CD14-positive monocyte (primary cell): ENCODE measurements at regions not wholly inside any gene's neighbourhood (a gene's known extent, or its start where the extent isn't known, plus 50 kb on each side); places are given as distances from the start of the nearest gene placed in this dataset.

Source experiments
- DNase-seq, 3 donors: peaks; one replicate each; pipeline ENCODE4 v3.0.0-alpha.2; 2011 to 2022
- H2AFZ ChIP-seq: 2 replicates; pipeline ENCODE4 v1.6.0; 2012; ENCODE audit warnings: mild to moderate bottlenecking, low read depth, low read length, inconsistent platforms; ENCODE audit not compliant: insufficient read depth, poor library complexity, severe bottlenecking
- H3K27ac ChIP-seq, 2 donors: 1 replicate in 1 of 2; 2 replicates in 1 of 2; pipeline ENCODE4 v1.5.1; 2012 to 2013; ENCODE audit warnings: low read length in 2 of 2, control low read depth in 1 of 2, inconsistent platforms in 1 of 2, low read depth in 1 of 2, mild to moderate bottlenecking in 1 of 2
- H3K27me3 ChIP-seq, 2 donors: one replicate each; pipeline versions ENCODE4 v1.6.0 to v1.6.1; 2011 to 2013; ENCODE audit warnings: low read length in 2 of 2; ENCODE audit not compliant: control insufficient read depth in 2 of 2, insufficient read depth in 2 of 2
- H3K36me3 ChIP-seq, 2 donors: replicated peaks in 1 of 2; 1 replicate in 1 of 2; 2 replicates in 1 of 2; pipeline versions ENCODE4 v1.5.1 to v1.6.1; 2012 to 2013; ENCODE audit warnings: low read length in 2 of 2, control low read depth in 1 of 2, inconsistent platforms in 1 of 2, mild to moderate bottlenecking in 1 of 2; ENCODE audit not compliant: insufficient read depth in 2 of 2, control insufficient read depth in 1 of 2
- H3K4me1 ChIP-seq, 2 donors: 1 replicate in 1 of 2; 2 replicates in 1 of 2; pipeline versions ENCODE4 v1.5.1 to v1.6.1; 2012 to 2013; ENCODE audit warnings: low read length in 2 of 2, control low read depth in 1 of 2, inconsistent platforms in 1 of 2, mild to moderate bottlenecking in 1 of 2, moderate library complexity in 1 of 2; ENCODE audit not compliant: insufficient read depth in 2 of 2, control insufficient read depth in 1 of 2
- H3K4me2 ChIP-seq: replicated peaks from 2 replicates; pipeline ENCODE3; 2012; ENCODE audit warnings: low read length, moderate library complexity, mild to moderate bottlenecking; ENCODE audit not compliant: poor library complexity, severe bottlenecking; ENCODE audit errors: extremely low read depth
- H3K4me3 ChIP-seq, 3 experiments: fragments of 200-600 bp in 1 of 3; sonication (generic) in 1 of 3; replicated peaks in 1 of 3; 1 replicate in 2 of 3; 2 replicates in 1 of 3; pipeline ENCODE4 v1.5.1; 2011 to 2013; ENCODE audit warnings: low read length in 3 of 3, mild to moderate bottlenecking in 3 of 3, control low read depth in 2 of 3, low read depth in 2 of 3, inconsistent platforms in 1 of 3, moderate library complexity in 1 of 3
- H3K79me2 ChIP-seq: 2 replicates; pipeline ENCODE4 v1.6.0; 2012; ENCODE audit warnings: mild to moderate bottlenecking, control low read depth, inconsistent platforms, low read length, moderate library complexity; ENCODE audit not compliant: insufficient read depth
- H3K9ac ChIP-seq: 2 replicates; pipeline ENCODE4 v1.6.0; 2017; ENCODE audit warnings: low read length, mild to moderate bottlenecking; ENCODE audit not compliant: insufficient read depth, poor library complexity, severe bottlenecking
- H3K9me3 ChIP-seq, 2 donors: replicated peaks in 1 of 2; 1 replicate in 1 of 2; 2 replicates in 1 of 2; pipeline versions ENCODE4 v1.5.1 to v1.6.1; 2012 to 2013; ENCODE audit warnings: low read length in 2 of 2, control low read depth in 1 of 2; ENCODE audit not compliant: control insufficient read depth in 1 of 2, insufficient read depth in 1 of 2
- H4K20me1 ChIP-seq: 2 replicates; pipeline ENCODE4 v1.6.0; 2012; ENCODE audit warnings: mild to moderate bottlenecking, low read length, control low read depth, moderate library complexity; ENCODE audit not compliant: insufficient read depth
- H3K27ac Mint-ChIP-seq, 7 donors: one replicate each; pipeline ENCODE4 v1.8.0; 2020; ENCODE audit warnings: mild to moderate bottlenecking in 7 of 7, mixed read lengths in 7 of 7, moderate library complexity in 6 of 7, inconsistent platforms in 2 of 7
- H3K27me3 Mint-ChIP-seq, 3 donors: one replicate each; pipeline ENCODE4 v1.8.0; 2021 to 2022; ENCODE audit warnings: low read depth in 3 of 3, mild to moderate bottlenecking in 3 of 3, mixed read lengths in 3 of 3, moderate library complexity in 3 of 3, inconsistent platforms in 1 of 3
- H3K36me3 Mint-ChIP-seq, 2 donors: one replicate each; pipeline ENCODE4 v1.8.0; 2020; ENCODE audit warnings: mixed read lengths in 2 of 2, inconsistent platforms in 1 of 2, mild to moderate bottlenecking in 1 of 2
- H3K4me1 Mint-ChIP-seq: one replicate; pipeline ENCODE4 v1.8.0; 2020; ENCODE audit warnings: mild to moderate bottlenecking, mixed read lengths
- H3K4me3 Mint-ChIP-seq, 2 donors: one replicate each; pipeline ENCODE4 v1.8.0; 2020; ENCODE audit warnings: mild to moderate bottlenecking in 2 of 2, mixed read lengths in 2 of 2, moderate library complexity in 1 of 2
- H3K9me3 Mint-ChIP-seq, 7 donors: one replicate each; pipeline ENCODE4 v1.8.0; 2020 to 2022; ENCODE audit warnings: mixed read lengths in 7 of 7, mild to moderate bottlenecking in 6 of 7, moderate library complexity in 6 of 7, inconsistent platforms in 2 of 7
- CTCF ChIP-seq: fragments of 200-600 bp; IDR thresholded peaks from one replicate; pipeline ENCODE4 v1.8.0; 2022; ENCODE audit warnings: antibody characterized with exemption, mild to moderate bottlenecking
- WGBS: methylation state at CpG from one replicate; pipeline ENCODE4 v1.1.5; 2013; ENCODE audit warnings: missing lambda C conversion rate; ENCODE audit not compliant: insufficient coverage; 5-methylcytosine and 5-hydroxymethylcytosine counted together
- intact Hi-C, 2 donors: fragments of 100-400 bp; cut with micrococcal nuclease; formaldehyde crosslinking; loops; one replicate each; pipeline versions ENCODE4 v1.15.0 to v1.15.1; 2023

GRCh38 chrX:39837688-39838087 is 260.1 kb downstream of the BCOR start:
- no peaks in the 10 kb centered on the region for H3K27me3 ChIP-seq
- no peaks in the 10 kb centered on the region for H3K9me3 Mint-ChIP-seq
- H3K36me3 Mint-ChIP-seq: no peaks in the 10 kb centered on the region
- H3K4me3 Mint-ChIP-seq: no peak overlapping the region
- H3K4me3 ChIP-seq: no peak overlapping the region
- no peak overlapping the region for H3K4me2 ChIP-seq
- no CpG with 5 or more reads among the region's 2 CpGs for WGBS
- intact Hi-C loops: no loop called here
- H3K27ac Mint-ChIP-seq: no peak overlapping the region
- no peak for TF ChIP-seq CTCF
- H3K9me3 ChIP-seq: no peaks in the 10 kb centered on the region
- no peak for DNase-seq
- H3K27ac ChIP-seq: no peak overlapping the region
- H3K4me1 ChIP-seq: no peaks in the 10 kb centered on the region
- H3K36me3 ChIP-seq: no peaks in the 10 kb centered on the region
- H3K9ac ChIP-seq: no peak overlapping the region
- H2AFZ ChIP-seq: no peak overlapping the region
- no peaks in the 10 kb centered on the region for H4K20me1 ChIP-seq
- H3K79me2 ChIP-seq: no peaks in the 10 kb centered on the region
- no peaks in the 10 kb centered on the region for H3K4me1 Mint-ChIP-seq
- H3K27me3 Mint-ChIP-seq: peaks cover 0 to 18% (median 0%) of the 10 kb centered on the region in 3 donors

- Mint-ChIP-seq H3K27me3 (peaks cover 0 to 17% (median 1%) of the 10 kb centered on the region in 3 donors), H3K36me3 (no peaks in the 10 kb centered on the region), H3K9me3 (no peaks in the 10 kb centered on the region), H3K4me1 (peaks cover 1% of the 10 kb centered on the region), H3K4me3 (no peak overlapping the region), H3K27ac (no peak overlapping the region)
- Histone ChIP-seq H3K79me2 (no peaks in the 10 kb centered on the region), H3K27me3 (no peaks in the 10 kb centered on the region), H2AFZ (no peak overlapping the region), H3K4me1 (no peaks in the 10 kb centered on the region), H3K4me3 (no peak overlapping the region), H3K4me2 (no peak overlapping the region), H3K27ac (no peak overlapping the region), H3K36me3 (no peaks in the 10 kb centered on the region), H3K9me3 (no peaks in the 10 kb centered on the region), H3K9ac (no peak overlapping the region), H4K20me1 (no peaks in the 10 kb centered on the region)
- no peak for DNase-seq
- intact Hi-C loops: no loop called here
- TF ChIP-seq CTCF: no peak
- 86% methylated on average over 1 of the region's 6 CpGs for WGBS
Measured at GRCh38 chrX:39839371-39839770, 258.4 kb downstream of the BCOR start.
